Stimulated activated naive CD8-positive, alpha-beta T cell treated with anti-CD3 and anti-CD28 coated beads, Interleukin-15, amount 100 ng/mL, for 72 hours (primary cell): ENCODE measurements at regions not wholly inside any gene's neighbourhood (a gene's known extent, or its start where the extent isn't known, plus 50 kb on each side); places are given as distances from the start of the nearest gene placed in this dataset.

Source experiments
- ATAC-seq: fragments of 150-1000 bp; cut with Tn5 transposase; 2 replicates; pipeline ENCODE4 v1.10.0; 2021; ENCODE audit warnings: mild to moderate bottlenecking, moderate library complexity
- DNase-seq, 2 donors: peaks; one replicate each; pipeline ENCODE4 v3.0.0; 2021 to 2022
- H3K27ac Mint-ChIP-seq, 2 donors: one replicate each; pipeline ENCODE4 v1.8.0; 2022; ENCODE audit warnings: mild to moderate bottlenecking in 2 of 2, mixed read lengths in 2 of 2, moderate library complexity in 2 of 2
- H3K27me3 Mint-ChIP-seq: one replicate; pipeline ENCODE4 v1.8.0; 2022; ENCODE audit warnings: mixed read lengths
- H3K4me1 Mint-ChIP-seq: one replicate; pipeline ENCODE4 v1.8.0; 2022; ENCODE audit warnings: mild to moderate bottlenecking, mixed read lengths
- H3K4me3 Mint-ChIP-seq, 2 donors: one replicate each; pipeline ENCODE4 v1.8.0; 2022; ENCODE audit warnings: mild to moderate bottlenecking in 2 of 2, mixed read lengths in 2 of 2, moderate library complexity in 1 of 2
- H3K9me3 Mint-ChIP-seq, 2 donors: one replicate each; pipeline ENCODE4 v1.8.0; 2022; ENCODE audit warnings: mixed read lengths in 2 of 2

DNA sequence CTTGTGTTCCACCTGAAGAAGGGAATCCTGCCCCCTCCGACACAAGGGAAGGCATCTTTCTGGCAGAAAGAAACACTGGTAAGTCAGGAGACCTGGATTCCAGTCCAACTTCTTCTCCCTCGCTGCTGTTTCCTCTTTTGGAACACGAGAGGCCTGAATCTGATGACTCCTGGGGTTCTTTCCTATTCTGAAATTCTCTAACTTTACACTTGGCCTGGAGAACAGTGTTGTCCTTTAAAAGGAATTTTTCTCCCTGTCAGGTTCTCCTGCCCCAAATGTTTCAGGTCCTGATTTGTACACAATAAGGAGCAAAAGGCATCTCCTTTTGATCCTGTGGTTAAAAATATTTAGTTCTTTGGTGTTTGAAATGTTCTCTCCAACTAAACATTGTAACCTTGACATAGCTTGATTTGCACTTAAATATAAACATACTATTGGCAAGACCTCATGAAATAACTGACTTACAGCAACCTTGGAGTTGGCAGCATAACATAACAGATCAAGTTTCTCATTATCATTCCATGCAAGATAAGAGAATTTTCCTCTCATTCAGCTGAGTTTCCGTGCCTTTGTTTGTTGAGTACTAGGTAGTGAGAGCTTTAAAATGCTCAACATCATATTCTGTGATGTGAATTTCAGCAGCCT lies 244.8 kb downstream of the COG6 start:
- DNase-seq: no peak
- no peak overlapping the region for H3K4me3 Mint-ChIP-seq
- no peak overlapping the region for H3K27ac Mint-ChIP-seq
- no peak for ATAC-seq
- H3K4me1 Mint-ChIP-seq: no peaks in the 10 kb centered on the region
- H3K27me3 Mint-ChIP-seq: no peaks in the 10 kb centered on the region
- H3K9me3 Mint-ChIP-seq: no peaks in the 10 kb centered on the region

DNA sequence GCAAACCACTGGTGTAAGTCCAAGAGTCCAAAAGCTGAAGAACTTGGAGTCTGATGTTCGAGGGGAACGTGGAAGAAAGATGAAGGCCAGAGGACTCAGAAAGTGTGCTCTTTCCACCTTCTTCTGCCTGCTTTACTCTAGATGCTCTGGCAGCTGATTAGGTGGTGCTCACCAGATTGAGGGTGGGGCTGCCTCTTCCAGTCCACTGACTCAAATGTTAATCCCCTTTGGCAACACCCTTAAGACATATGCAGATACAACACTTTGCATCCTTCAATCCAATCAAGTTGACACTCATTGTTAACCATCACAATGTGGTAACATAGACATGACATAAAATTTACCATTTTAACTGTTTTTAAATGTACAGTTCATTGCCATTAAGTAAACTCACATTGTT lies 249.5 kb downstream of the COG6 start:
- Mint-ChIP-seq H3K4me3 (no peak overlapping the region), H3K4me1 (no peaks in the 10 kb centered on the region), H3K27ac (no peak overlapping the region)

DNA sequence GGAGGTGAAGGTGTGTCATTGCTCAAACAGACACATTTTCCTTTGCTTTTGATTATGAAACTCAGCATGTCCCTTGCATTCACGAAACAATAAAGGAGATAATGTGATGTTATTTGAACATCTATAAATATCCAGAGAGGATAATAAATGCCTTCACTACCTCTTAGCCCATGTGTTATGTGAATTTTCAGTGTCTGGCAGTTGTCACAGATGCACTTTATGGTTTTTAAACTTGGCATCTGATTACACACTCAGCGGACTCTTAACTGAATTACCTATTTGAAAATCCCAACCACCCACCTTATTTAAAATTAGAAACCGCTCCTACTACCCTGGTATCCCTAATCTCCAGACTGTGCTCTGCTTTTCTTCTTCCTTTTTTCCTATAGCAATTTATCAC lies 254.2 kb downstream of the COG6 start:
- Mint-ChIP-seq H3K27ac (no peak overlapping the region), H3K9me3 (no peaks in the 10 kb centered on the region), H3K27me3 (peaks cover 8% of the 10 kb centered on the region), H3K4me3 (no peak overlapping the region), H3K4me1 (peaks cover 12% of the 10 kb centered on the region)
- ATAC-seq (no peak), DNase-seq (no peak)

More for the DNA sequence above, 249.5 kb downstream of the COG6 start:
- DNase-seq (no peak), ATAC-seq (no peak)
- no peaks in the 10 kb centered on the region for H3K9me3 Mint-ChIP-seq
- H3K27me3 Mint-ChIP-seq: no peaks in the 10 kb centered on the region

DNA sequence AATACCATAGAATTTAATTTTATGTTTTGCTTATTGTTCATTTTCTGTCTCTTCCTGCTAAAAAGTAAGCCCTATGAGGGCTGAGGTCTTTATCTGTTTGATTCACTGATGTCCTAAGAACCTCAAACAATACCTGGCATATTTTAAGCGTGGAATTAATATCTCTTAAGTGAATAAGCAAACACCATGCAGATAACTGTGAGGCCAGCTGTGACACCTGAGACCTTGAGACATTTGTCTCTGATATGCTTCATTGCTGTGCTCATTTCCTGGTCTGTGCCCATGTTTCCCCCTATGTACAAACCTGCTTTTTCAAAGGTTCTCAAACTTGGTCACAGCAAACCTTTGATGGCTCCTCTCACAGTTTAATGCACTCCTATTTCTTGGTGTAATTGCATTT lies 254.6 kb downstream of the COG6 start:
- Mint-ChIP-seq H3K9me3 (no peaks in the 10 kb centered on the region), H3K27ac (no peak overlapping the region), H3K27me3 (peaks cover 8% of the 10 kb centered on the region), H3K4me1 (peaks cover 12% of the 10 kb centered on the region), H3K4me3 (no peak overlapping the region)
- DNase-seq: no peak
- no peak for ATAC-seq

DNA sequence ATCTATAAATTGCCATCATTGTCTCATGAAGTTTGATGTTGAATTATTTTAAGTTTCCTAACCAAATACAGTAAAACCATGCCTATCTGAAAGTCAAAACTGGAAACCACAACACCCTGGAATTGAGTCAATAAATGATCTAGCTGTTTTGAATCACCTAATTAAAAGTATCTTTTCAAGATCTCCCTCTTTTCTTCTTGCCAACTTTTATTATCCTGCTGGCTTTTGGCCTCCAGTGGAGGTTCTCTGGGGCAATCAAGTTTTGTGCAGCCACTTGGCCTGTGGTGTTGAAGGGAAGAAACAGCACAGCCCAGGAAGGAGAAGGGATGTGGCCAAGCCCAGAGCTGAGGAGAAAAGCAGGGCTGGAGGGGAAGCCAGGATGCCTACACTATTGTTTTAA lies 255.4 kb downstream of the COG6 start:
- peaks cover 12% of the 10 kb centered on the region for H3K4me1 Mint-ChIP-seq
- H3K27ac Mint-ChIP-seq: no peak overlapping the region
- peaks cover 8% of the 10 kb centered on the region for H3K27me3 Mint-ChIP-seq
- DNase-seq (no peak), ATAC-seq (peak; percentile 71)
- no peaks in the 10 kb centered on the region for H3K9me3 Mint-ChIP-seq
- H3K4me3 Mint-ChIP-seq: no peak overlapping the region

DNA sequence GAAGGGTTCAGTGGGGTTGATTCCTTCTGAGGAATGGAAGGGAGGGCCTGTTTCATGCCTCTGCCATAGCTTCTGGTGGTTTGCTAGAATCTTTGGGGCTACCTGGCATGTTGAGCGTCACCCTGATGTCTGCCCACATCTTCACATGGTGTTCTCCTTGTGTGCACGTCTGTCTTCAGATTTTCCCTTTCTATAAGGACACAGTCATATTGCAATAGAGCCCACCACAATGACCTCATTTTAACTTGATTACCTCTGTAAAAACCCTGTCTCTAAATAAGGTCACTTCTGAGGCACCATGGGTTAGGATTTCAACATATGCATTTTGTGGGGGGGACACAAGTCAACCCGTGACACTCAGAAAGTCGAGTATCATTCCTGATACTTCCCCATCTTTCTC lies 257.9 kb downstream of the COG6 start:
- Mint-ChIP-seq H3K27ac (no peak overlapping the region), H3K27me3 (peaks cover 8% of the 10 kb centered on the region), H3K4me1 (peaks cover 12% of the 10 kb centered on the region), H3K9me3 (no peaks in the 10 kb centered on the region), H3K4me3 (no peak overlapping the region)
- DNase-seq: no peak
- peak; percentile 67 for ATAC-seq

DNA sequence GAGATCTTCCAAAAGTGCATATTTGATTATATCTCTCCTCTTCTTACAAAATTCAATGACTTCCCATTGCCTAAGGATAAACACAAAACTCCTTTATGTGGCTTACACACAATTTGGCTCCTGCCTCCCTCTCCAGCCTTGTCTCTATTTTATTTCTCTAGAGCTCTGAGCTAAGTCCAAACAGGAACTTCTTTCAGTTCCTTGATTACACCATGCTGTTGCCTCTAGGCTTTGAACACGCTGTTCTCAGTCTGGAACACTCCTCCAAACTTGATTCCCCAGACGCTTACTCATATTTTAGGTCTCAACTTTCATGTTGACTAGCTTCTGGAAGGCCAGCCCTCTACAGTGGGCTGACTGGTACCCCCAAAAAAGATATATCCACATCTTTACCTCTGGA lies 258.5 kb downstream of the COG6 start:
- Mint-ChIP-seq H3K4me1 (peaks cover 12% of the 10 kb centered on the region), H3K27me3 (peaks cover 8% of the 10 kb centered on the region), H3K9me3 (no peaks in the 10 kb centered on the region), H3K4me3 (no peak overlapping the region), H3K27ac (no peak overlapping the region)
- no peak for ATAC-seq
- DNase-seq: no peak

DNA sequence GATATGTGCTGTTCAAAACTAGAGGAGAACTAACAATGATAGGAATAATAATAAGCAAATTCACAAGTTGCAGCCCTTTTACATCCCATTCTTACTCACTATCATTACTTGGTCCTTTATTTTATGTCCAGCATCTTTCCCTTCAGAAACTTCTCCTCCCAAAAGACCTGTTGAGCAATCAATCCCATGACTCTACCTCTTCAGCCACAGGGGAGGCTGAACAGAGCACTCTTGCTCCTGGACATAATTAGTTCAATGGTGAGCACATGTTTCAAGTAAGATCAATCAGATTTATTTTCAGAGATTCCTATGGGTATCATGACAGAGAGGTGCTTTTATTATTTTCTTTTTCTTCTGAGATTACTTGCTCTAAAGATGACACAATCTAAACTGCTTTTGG lies 260.0 kb downstream of the COG6 start:
- Mint-ChIP-seq H3K9me3 (no peaks in the 10 kb centered on the region), H3K27me3 (peaks cover 8% of the 10 kb centered on the region), H3K4me1 (peaks cover 14% of the 10 kb centered on the region), H3K4me3 (no peak overlapping the region), H3K27ac (peak overlapping the region in 1 of 2 donors; percentile 84)
- ATAC-seq (no peak), DNase-seq (no peak)

DNA sequence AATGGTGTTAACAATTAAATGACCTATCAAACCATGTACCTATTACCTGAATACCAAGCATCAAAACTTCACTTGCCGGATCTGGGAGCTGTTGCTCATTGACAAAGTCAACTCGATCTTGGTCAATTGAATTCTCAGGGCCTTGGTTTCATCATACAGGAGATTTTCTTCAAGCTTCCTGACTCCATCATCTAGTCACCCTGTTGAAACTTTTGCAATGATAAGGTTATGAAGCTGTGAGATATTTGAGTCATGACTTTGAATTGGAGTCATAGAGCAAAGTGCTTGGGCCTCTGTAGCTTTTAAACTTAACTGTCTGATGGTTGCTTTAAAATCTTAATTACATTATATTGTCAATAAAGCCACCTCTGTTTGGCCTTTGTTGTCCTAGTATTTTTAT lies 260.9 kb downstream of the COG6 start:
- Mint-ChIP-seq H3K27ac (no peak overlapping the region), H3K9me3 (no peaks in the 10 kb centered on the region), H3K4me3 (no peak overlapping the region), H3K27me3 (peaks cover 8% of the 10 kb centered on the region), H3K4me1 (peaks cover 6% of the 10 kb centered on the region)
- DNase-seq (no peak), ATAC-seq (no peak)

DNA sequence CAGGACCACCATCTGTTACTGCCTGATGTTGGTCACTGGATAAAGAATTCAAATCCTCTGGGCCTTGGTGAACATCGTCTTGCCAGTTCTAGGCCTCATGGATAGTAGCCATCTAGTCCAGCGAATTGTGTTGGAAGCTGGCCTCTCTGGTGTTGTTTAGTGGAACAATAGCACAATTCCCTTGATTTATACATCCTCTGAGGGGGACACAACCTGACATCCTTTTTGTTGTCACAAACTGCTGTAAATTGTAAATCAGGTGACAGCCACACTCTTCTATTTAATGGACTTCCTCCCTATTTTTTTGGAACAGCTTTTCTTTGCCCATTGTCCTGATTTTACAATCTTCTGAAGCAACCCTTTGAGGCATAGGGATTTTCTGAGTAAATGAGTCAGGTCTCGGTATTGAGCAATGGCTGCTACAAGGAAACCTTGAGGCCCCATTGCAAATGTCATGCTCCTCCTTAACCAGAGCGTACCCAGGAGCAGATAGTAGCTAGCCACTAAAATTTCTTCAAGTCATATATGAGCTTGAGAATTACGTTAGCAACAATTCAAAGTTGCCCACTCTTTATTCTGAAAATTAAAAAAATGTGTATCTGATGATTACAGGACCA lies 263.3 kb downstream of the COG6 start:
- Mint-ChIP-seq H3K27ac (no peak overlapping the region), H3K4me3 (no peak overlapping the region), H3K4me1 (peaks cover 6% of the 10 kb centered on the region), H3K9me3 (peaks cover 5 to 11% of the 10 kb centered on the region in 2 donors), H3K27me3 (peaks cover 4% of the 10 kb centered on the region)
- ATAC-seq (no peak), DNase-seq (no peak)

DNA sequence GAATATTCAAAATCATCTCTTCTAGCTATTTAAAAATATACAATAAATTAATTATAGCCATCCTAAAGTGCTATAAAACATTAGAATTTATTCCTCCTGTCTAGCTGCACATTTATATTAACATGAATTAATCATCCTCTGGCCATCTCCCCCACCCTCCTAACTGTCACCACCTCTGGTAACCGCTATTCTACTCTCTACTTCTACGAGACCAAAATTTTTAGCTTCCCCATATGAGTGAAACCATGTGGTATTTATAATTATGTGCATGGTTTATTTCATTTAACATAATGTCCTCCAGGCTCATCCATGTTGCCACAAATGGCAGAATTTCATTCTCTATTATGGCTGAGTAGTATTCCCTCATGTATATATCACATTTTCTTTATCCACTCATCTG lies 265.2 kb downstream of the COG6 start:
- no peak for DNase-seq
- Mint-ChIP-seq H3K27ac (no peak overlapping the region), H3K4me3 (no peak overlapping the region), H3K9me3 (peaks cover 16 to 21% of the 10 kb centered on the region in 2 donors), H3K27me3 (no peaks in the 10 kb centered on the region), H3K4me1 (peaks cover 6% of the 10 kb centered on the region)
- ATAC-seq: no peak

DNA sequence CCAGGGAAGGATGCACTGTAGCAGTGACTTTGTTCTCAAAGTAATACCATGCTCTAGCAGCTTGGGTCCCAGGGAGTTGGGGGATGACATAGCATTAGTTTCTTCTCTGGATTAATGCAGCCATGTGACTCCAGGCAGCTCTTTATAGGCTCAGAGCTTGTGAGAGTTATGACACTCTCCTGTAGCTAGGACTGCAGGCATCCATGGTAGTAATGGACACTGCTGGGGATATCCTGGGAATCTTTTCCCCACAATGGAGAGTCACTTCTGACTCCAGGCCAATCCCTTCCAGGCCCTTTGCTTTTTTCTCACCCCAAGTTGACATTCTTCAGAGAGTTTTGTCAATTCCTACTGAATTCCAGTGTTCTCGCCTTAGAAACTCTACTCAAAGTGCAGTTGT lies 270.9 kb downstream of the COG6 start:
- Mint-ChIP-seq H3K9me3 (peaks cover 23 to 25% of the 10 kb centered on the region in 2 donors), H3K27me3 (peaks cover 7% of the 10 kb centered on the region), H3K4me3 (no peak overlapping the region), H3K4me1 (peaks cover 14% of the 10 kb centered on the region), H3K27ac (no peak overlapping the region)
- DNase-seq: no peak
- ATAC-seq: no peak

DNA sequence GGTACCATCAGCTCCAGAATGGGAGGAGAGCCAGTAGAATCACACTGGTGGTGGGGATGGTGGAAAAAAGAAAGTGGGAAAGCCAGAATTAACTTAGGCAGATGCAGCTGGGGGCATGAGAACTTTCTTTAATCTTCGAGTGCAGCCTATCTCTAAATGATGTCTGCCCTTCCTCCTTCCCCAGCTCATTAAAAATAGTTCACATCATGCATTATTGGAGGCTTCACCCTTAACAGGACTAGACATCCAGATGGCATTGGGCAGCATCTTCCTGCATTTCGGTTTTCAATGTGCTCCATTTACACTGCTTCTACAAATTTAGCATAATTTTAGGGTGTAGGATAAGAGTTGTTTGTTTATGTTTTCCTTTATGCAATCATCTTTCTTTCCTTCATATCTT lies 272.8 kb downstream of the COG6 start:
- no peak overlapping the region for H3K27ac Mint-ChIP-seq
- no peak overlapping the region for H3K4me3 Mint-ChIP-seq
- H3K27me3 Mint-ChIP-seq: peaks cover 7% of the 10 kb centered on the region
- no peak for ATAC-seq
- DNase-seq: no peak
- H3K9me3 Mint-ChIP-seq: peaks cover 14 to 18% of the 10 kb centered on the region in 2 donors
- H3K4me1 Mint-ChIP-seq: peaks cover 14% of the 10 kb centered on the region

DNA sequence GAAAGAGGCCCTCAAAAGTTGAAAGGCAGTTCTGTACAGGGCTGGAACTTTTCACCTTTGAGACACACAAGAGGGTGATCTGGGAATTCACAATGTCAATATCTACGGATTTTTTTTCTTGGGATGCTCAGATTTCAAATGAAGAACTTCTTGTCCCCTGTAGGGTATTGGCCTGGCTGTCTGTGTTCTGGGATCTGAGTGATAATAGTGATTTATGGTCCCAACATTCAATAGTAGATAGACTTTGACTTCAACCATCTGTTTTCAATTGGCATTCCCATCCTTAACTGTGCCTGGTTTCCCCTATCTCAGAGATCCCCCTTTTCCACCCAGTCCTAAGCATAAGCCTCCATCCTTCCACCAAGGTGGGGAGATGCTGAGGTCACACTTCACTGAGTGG lies 274.1 kb downstream of the COG6 start:
- ATAC-seq (no peak), DNase-seq (no peak)
- H3K27me3 Mint-ChIP-seq: peaks cover 7% of the 10 kb centered on the region
- H3K27ac Mint-ChIP-seq: peak overlapping the region; percentile 13 to 27
- peaks cover 14% of the 10 kb centered on the region for H3K4me1 Mint-ChIP-seq
- no peak overlapping the region for H3K4me3 Mint-ChIP-seq
- H3K9me3 Mint-ChIP-seq: peaks cover 14 to 17% of the 10 kb centered on the region in 2 donors

DNA sequence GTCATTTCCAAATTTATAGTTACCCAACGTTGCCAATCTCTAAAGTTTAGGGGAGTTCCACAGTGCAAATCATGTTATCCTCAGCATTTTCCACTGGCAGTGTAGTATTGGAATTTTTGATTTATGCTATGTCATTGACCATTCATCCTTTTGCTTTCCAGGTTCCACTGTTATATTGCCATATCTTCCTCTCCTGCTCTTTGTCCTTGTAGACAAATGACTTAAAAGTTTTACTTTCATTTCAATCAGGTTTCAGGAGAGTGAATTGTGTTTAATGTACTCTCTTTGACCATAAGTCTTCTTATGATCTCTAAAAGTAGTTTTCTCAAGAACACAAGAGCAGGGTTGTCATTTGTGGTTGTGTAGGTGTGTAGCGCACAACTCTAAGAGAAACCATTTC lies 274.6 kb downstream of the COG6 start:
- Mint-ChIP-seq H3K4me3 (peak overlapping the region in 1 of 2 donors; percentile 16), H3K4me1 (peaks cover 15% of the 10 kb centered on the region), H3K27me3 (peaks cover 7% of the 10 kb centered on the region), H3K27ac (peak overlapping the region; percentile 30 to 46), H3K9me3 (peaks cover 9 to 12% of the 10 kb centered on the region in 2 donors)
- ATAC-seq: no peak
- no peak for DNase-seq

DNA sequence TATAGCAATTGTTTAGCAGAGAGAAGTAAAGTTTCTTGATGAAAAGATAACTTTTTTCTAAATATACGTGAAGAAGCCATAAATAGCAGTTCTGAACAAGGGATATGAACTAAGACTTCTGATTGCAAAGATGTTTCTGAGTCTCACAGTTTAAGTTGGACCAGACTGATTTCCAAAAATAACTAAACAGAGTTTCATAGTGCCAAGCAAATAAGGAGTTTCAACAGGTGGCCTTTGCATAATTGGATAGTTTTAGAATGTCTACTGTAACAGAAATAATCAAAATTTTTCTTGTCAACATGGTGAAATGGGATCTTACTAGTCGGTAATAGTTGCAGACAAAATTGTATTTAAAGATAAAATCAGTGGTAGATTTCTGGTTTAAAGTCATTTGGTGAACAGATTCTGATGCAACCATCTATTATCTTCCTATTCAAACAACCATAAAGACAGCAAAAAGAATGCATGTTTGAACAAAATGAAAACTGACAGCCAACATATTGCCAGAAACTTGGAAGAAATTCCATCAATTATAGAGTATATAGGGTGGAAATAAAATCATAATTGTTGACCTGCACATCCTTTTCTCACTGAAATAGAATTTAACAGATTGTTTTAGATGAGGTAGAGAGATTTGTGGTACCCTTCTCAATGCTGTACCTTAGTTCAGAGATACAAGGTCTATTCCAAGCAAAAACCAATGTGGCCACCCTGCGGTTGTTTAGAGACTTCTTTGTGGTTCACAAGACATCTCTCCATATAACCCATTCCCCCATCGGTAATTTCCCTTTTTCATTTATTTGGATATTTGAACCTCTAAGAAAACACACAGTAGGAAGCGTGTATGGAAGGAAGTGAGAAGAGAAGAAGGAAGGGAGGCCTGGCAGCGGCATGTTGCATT lies 275.3 kb downstream of the COG6 start:
- Mint-ChIP-seq H3K27me3 (peaks cover 7% of the 10 kb centered on the region), H3K9me3 (peaks cover 2 to 5% of the 10 kb centered on the region in 2 donors), H3K4me1 (peaks cover 20% of the 10 kb centered on the region), H3K4me3 (no peak overlapping the region), H3K27ac (peak overlapping the region in 1 of 2 donors; percentile 34)
- ATAC-seq (no peak), DNase-seq (no peak)
